AG10803 (cell line): ENCODE measurements at regions not wholly inside any gene's neighbourhood (a gene's known extent, or its start where the extent isn't known, plus 50 kb on each side); places are given as distances from the start of the nearest gene placed in this dataset.

Experiments used
- DNase-seq: peaks from one replicate; pipeline ENCODE4 v3.0.0; 2010; ENCODE audit warnings: low read depth
- H3K4me3 ChIP-seq: 2 replicates; pipeline ENCODE4 v1.5.1; 2011; ENCODE audit warnings: mild to moderate bottlenecking, low read length, control low read depth
- TF ChIP-seq, protein P1 (sequence below): conservative IDR thresholded peaks from 2 replicates; pipeline ENCODE4 v1.5.1; 2011; ENCODE audit warnings: mild to moderate bottlenecking, low read length, control low read depth, inconsistent platforms

DNA sequence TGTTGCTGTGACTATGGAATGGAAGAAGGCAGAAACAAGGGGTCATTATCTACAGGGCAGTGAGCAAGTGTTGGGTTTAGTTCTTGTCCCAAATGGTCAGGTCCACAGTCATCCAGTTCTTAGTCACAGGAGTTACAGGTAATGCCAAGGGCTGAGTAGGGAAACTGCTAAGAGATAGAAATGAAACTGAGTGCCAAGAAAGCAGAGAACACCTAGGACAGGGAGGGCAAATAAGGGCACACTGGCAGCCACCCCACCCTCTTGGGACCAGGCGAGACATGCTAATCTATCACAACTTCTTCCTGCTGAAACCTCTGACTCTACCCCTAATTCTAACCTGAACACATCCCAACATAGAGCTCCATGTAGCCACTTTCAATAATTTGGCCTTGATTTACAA, 103.2 kb downstream of the KLF4 start:
- no peak for DNase-seq
- no peak overlapping the region for H3K4me3 ChIP-seq
- TF ChIP-seq, protein P1, sequence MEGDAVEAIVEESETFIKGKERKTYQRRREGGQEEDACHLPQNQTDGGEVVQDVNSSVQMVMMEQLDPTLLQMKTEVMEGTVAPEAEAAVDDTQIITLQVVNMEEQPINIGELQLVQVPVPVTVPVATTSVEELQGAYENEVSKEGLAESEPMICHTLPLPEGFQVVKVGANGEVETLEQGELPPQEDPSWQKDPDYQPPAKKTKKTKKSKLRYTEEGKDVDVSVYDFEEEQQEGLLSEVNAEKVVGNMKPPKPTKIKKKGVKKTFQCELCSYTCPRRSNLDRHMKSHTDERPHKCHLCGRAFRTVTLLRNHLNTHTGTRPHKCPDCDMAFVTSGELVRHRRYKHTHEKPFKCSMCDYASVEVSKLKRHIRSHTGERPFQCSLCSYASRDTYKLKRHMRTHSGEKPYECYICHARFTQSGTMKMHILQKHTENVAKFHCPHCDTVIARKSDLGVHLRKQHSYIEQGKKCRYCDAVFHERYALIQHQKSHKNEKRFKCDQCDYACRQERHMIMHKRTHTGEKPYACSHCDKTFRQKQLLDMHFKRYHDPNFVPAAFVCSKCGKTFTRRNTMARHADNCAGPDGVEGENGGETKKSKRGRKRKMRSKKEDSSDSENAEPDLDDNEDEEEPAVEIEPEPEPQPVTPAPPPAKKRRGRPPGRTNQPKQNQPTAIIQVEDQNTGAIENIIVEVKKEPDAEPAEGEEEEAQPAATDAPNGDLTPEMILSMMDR = no peak
